HG03520 (cell line): ENCODE measurements at regions not wholly inside any gene's neighbourhood (a gene's known extent, or its start where the extent isn't known, plus 50 kb on each side); places are given as distances from the start of the nearest gene placed in this dataset.

Source experiments
- ATAC-seq: cut with Tn5 transposase; IDR thresholded peaks from one replicate; pipeline ENCODE4 v1.9.1; 2021; ENCODE audit warnings: mild to moderate bottlenecking, moderate library complexity; ENCODE audit not compliant: unreplicated experiment

DNA sequence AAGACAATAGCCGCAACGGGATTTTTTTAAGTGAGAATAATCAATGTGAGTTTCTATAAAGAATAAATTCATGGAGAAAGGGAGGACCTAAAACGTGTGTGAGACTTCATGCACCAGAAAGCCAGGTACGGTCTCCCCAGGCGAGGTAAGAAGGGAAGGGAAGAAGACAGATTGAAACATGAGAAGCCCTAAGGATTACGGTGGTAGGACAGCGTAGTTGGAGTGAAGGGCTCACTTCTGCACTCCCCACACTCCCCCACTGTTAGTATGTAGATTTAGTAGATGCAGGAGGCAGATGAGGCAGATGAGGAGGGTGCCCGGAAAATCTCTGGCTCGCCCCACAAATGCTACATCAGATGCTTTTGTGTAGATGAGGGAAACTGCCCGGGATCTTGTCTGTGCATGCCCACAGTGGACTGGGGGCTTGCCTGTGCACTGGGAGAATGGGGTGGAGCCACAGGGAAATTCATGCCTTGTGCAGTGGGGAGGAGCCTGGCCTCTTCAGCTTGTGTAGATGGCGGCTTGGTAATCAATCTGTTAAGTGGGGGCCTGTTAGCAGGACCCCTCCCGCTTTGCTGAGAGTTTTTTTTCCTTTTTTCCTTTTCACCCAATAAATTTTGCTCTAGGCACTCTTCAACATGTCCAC lies 1544.5 kb upstream of the TENM3 start:
- no peak for ATAC-seq

DNA sequence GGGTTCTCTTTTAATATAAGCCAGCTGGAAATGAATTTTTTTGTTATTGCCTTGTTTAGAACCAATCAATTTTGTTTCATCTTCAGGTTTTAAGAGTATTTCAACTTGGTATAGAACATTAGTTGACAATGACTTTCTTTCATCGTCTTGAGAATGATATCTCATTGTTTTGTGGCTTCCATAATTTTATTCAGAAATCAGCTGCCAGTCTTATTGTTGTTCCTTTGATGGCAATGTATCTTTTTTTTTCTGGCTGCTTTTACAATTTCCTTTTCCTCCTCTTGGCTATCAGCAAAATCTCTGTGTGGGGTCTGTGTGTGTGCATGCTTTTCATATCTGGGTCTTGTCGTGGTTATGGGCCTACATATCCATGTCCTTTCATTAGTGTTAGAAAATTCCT lies 1536.4 kb upstream of the TENM3 start:
- ATAC-seq = no peak

DNA sequence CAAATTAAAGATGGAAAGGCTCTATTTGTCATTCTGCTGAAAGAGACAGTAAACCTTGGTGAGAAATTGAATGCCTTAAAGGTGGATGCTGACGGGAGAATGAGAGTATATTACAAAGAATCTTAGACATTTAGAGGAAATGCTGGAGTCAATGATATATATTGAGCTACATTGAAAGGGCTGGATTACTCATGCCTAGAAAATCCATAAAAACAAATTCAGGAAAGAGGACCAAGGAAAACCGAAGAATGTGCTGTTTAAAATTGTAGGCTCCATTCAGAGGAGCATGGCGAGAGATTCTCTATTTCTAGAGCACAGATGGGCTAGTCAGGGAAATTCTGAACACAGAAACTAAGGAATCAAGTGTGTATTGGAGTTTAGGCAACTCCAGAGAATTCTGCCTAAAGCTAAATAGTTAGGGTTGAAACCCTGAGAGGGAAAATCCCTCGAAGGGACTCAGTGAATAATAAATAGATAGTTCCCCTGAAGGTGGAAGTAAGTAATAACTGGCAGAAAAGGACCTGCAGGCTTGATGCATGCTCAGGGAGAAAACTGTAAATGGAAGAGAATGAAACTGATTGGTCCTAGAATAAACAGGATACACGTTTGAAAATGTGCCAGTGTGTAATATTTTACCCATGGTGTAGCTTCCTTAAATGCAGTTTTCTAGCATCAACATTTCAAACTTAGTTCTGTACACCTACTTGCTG lies 1532.4 kb upstream of the TENM3 start:
- no peak for ATAC-seq

DNA sequence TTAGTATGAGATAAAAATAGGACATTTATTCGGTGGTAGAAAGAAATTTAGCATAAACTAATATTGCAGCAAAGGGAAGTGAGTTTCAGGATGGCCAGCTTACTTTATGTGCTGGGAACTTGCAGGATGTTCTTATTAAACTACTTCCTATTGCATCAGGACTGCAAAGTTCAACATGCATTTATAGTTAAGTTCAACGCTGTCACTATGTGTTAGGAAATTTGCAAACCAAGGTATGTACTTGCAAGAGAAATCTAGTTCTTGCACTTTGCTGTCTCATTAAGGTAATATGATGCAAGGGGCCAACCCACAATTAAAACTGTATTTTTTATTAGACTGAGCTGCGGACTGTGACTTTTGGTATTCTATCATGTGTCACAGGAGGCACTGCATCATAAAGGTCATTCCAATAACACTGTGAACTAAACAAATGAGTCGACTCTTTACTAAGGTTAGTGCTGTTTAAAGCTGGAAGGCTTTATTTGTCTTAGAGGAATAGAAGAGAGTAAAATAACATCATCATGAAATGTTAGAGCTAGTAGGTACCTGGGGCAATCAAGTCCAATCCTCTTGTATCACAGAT lies 1525.7 kb upstream of the TENM3 start:
- no peak for ATAC-seq

DNA sequence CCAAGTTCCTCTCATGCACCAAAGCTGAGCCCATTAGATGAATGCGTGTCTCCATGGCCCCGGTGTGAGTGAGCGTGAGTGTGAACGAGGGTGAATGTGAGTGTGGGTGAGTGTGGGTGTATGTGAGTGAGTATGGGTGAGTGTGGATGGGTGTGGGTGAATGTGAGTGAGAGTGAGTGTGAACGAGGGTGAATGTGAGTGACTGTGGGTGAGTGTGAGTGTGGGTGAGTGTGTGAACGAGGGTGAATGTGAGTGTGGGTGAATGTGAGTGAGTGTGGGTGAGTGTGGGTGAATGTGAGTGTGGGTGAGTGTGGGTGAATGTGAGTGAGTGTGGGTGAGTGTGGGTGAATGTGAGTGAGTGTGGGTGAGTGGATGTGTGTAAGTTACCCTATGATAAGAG lies 1521.8 kb upstream of the TENM3 start:
- no peak for ATAC-seq

DNA sequence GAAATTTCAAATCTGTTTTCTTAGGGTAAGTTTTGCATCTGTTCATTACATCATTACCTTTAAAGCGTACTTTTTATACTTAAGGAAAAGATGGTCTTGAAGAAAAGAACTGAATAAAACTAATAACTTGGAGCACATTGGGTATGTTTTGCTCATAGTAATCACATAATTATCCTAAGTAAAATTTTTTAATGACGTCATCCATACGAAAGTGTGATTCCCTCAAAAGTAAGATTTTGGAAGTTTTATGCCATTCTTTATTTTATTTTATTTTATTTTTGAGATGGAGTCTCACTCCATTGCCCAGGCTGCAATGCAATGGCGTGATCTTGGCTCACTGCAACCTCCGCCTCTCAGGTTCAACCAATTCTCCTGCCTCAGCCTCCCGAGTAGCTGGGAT lies 1516.6 kb upstream of the TENM3 start:
- no peak for ATAC-seq

DNA sequence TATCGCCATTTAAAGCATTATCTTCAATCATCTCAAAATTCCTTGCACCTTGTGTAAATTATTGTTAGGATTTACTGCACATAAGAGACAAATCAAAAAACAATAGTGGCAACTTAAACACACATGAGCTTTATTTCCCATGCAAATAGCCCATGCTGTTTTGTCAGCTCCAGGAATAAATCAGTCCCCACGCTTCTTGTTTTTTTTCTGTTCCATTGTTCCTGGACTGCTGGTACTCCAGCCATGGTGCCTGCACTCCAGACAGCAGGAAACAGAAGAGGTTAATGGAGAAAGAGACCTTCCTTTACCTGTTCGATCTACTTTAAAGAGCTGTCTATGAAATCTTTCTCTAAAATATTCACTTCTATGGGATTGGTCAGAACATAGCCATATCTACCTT lies 1515.7 kb upstream of the TENM3 start:
- ATAC-seq = no peak

DNA sequence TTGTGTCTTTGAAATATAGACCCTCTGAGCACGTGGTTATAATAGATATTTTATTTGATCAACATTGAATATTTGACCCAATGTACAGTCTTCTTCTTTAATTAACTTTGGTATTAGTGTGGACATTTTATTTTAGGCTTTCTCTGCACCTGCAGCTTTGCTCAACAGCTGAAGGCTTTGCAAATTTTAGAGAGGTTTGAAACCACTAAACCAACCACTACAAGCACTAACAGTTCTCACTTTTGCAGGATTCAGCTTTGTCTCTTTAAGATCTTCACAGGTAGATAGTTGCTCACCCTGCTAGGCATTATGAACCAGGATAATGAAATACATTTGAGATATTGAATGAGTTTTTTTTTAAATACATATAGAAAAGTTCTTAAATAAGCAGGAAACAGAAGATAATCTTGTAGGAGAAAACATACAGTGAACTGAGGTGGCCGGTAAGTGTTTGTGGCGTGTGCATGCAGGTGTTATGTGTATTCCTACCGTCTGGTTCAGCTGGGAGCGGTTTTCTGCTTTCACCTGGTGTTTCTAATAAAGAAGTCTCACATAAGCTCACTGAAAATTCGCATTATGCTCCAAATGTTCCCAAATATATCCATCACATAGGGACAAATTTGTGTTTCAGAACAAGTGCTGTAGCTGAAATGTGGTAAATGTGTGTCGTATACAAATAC lies 1508.3 kb upstream of the TENM3 start:
- no peak for ATAC-seq

DNA sequence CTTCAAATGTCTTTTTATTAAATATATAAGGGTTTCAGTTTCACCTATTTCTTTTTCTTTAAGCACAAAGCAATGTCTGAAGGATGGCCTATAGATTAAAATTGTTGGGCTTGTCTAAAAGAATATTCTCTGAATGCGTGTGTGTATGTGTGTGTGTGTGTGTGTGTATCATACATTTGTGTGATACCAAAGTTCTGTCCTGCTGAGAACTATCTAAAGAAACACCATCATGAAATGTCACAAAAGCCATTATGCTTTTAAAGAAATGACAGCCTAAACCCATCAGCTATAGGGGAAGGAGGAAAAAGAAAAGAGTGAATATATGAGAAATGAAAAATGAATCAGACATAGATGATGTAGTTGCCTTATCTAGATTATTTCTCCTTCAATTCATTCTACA lies 1501.5 kb upstream of the TENM3 start:
- no peak for ATAC-seq

DNA sequence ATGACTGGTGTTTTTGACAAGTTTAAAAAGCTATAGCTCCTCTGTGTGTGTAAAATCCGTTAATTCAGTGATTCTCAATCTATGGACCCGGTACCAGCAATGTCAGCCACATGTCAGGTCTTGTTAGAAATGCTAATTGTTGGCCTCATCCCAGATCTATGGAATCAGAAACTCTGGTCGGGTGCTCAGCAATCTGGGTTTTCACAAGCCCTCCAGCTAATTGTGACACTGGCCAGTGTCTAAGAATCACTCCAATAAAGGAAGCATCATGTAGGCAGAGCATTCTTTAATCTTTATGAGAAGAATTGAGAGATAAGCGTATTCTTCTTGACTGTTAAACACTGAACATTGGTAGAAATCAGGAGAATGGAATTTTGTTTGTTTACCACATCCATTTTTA lies 1498.2 kb upstream of the TENM3 start:
- ATAC-seq = no peak

DNA sequence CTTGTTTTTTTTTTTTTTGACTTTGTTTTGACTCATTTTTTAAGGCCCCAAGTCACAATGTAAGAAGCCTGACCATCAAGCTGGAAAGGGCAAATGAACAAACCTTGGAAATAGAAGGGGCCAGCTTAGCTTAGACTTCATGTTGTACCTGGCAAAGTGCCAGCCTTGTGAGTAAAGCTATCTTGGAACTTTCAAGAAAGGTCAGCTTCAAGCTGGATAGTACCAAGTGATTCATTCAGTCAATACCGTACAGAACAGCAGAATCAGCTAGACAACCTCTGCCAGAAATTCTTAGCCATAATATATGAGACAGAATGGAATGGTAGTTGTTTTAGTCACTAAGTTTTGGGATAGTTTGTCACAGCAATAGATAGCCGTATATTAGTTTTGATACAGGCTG lies 1492.2 kb upstream of the TENM3 start:
- ATAC-seq = no peak

DNA sequence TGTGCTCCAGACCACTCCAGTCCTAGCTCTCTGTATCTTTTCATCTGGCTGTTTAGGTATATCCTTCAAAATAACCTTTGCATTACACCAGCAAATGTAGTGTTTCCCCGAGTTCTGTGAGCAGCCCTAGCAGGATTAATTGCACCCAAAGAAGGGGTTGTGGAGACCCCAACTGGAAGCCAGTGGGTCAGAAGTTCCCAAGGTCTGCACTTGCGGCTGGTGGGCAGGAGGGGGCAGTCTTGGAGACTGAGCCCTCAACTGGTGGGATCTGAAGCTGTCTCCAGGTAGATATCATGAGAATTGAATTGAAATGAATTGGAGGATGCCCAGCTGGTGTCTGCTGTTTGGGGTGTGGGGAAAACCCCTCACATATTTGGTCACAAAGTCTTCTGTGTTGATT lies 1485.3 kb upstream of the TENM3 start:
- ATAC-seq = no peak

DNA sequence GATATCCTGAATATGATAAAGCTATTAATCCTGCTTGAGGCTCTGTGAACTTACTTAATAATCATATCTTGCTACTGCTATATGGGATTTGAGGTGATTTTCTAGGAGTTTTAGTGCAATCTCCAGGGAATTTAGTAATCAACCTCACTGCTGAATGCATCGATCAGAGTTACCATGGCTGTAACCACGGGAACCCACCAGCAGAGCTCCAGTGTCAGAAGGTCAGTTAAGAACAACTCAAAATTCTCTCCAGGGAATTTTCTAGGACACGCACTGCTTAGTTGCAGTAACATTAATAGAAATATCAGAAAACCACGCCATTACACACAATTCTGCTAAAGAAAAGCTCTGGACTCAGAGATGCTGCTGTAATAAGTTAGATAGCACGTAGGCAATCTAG lies 1477.2 kb upstream of the TENM3 start:
- no peak for ATAC-seq

DNA sequence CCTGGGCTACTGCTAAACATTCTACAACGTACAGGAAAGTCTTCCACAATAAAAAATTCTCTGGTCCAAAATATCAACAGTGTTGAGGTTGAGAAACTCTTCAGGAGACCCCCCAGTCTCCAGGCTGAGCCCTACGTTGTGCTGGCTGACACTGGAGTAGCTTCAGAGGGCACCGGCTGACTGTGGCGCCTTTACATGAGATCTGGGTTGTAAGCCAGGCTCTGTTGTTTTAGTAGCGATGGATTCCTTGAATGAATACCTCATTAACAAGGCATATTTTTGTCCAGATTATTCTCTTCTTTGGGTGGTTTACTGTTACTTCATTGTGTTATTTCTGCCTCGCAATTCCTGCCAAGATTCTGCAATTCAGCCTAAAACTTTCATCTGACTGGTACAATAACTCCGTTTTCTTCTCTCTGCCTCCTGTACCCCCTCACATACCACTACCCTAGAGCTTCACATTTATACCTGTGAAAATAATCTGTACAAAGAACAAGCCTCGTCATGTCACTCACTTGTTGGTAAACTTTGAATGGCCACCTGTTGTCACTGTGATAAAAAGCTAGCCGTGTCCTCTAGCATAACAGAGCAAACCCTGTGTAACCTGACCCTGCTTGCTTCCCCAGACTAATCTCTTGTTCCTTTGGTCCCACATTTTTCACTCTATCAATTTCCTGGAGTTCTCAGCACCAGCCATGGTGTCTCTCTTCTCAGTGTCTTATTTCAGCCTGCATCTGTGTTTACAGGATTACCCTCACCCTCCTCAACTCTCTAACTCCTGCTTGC lies 1476.1 kb upstream of the TENM3 start:
- ATAC-seq = no peak

DNA sequence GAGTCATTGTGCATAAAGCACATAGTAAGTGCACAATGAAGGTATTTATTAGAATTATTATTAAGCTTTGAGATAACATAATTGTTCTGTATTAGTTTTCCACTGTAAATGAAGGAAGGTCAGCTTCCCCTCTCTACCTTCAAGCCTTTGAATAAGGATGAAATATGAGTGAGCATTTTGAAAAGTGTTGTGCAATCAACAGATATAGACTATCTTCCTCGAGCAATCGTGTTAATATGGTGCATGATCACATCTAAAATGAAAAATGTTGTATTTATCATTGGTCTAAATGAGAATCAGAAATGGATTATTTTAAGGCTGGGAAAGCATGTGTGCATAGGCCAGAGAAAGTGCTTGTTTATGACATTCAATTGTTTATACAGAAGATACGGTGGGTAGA lies 1474.6 kb upstream of the TENM3 start:
- ATAC-seq = no peak

DNA sequence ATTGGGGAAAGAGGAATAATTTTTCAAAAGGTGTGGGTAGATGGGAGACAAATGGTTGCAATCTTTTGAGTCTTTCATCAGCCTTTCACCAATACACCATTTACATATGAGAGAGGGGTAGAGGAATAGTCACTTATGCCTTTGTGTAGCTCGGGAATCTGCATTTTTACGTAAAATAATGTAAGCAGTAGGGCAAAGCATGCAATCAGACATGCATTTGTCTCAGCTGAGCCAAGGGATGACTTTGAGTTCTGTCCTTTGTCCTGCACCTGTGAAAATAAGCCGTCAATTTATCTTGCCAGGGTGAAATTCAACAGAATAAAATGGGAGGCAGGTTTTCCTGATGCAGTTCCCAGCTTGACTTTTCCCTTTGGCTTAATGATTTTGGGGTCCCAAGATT lies 1473.4 kb upstream of the TENM3 start:
- no peak for ATAC-seq

DNA sequence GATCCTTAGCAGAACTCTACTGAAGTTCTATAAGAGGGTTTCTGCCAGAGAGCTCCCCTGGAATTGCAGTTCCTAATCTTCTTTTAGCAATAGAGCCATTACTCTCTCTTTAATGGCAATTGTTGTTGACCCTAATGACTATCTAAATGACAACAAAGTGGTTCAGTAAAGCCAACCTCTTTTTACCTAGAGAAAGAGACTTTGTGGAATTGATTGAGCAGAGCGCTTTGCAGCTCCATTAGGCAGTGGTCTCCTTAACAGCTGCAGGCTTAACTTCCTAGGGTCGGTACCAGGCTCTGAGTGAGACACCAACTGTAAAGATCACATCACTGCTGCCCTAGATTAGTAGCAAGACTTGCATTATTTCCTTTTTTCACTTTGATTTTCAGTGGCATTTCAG lies 1472.9 kb upstream of the TENM3 start:
- ATAC-seq = no peak

DNA sequence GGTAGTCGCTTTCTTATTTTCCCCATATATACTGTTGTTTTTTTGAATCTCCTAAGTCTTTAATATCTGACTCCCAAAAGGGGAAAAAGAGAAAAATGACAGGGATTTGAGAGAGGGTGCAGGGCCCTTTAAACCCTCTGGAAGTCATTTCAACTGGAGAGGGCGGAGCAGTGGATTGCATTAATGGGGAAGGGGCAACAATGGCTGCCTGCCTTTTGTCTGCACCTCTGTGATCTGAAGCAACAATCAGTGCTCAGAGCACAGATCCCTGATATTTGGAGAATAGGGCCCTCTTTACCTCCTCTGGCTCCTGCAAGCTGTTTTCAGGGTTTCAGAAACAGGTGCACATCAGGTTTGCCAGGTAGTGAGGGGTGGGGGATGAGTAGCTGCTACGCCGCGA lies 1458.3 kb upstream of the TENM3 start:
- no peak for ATAC-seq

DNA sequence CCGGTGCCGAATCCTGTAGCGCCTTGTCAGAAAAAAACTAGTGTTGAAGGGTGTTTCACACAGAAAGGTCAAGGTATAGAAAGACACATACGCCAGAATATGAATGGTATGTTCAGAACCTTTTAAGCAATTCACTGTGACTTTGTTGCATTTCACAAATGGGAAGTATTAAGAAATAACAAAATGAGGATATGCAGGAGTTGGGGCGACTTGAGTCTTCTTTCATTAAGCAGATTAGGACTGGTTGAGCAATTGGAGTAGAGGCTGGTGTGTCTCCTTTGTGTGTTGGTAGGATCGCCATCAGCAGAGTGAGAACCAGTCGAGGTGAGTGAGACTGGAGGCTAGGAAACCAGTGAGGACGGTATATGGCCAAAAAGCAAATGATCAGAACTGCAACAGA lies 1454.5 kb upstream of the TENM3 start:
- no peak for ATAC-seq

DNA sequence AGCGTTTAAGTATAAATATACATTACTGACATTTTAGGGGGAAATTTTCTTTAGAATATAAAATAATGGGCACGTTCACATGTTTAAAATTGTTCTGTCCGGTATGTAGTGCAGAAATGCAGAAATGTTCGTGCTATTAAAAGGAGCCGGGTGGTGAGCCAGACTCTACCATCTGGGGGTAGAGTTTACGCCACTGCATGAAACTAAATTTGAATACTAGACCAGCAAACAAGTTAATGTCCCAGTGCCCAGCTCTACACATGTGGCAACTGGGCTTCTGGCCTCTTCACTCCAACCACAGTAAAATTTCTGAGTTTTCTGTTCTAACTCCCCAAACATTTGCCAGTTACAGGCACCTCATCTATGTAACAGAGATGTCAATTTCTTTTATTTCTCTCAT lies 1453.3 kb upstream of the TENM3 start:
- no peak for ATAC-seq

DNA sequence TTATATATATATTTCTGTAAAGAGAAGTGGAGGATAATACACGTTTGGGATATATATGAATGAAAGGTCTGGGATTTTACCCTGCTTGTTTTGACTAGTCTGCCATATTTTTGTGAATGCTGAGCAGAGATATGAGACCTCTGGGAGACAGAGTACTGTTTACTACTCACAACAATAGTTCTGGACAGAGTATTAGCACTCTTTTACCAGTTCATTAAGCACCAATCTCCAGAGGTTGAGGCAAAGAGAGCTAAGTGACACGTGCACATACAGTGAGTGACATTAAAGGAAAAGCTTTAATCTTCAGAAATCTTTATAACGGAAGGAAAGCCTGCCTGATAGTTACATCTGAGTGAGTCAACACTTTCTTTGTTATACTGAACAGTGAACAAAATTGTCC lies 1452.7 kb upstream of the TENM3 start:
- ATAC-seq = no peak
